ENCODE measurements at regions not wholly inside any gene's neighbourhood (a gene's known extent, or its start where the extent isn't known, plus 50 kb on each side); places are given as distances from the start of the nearest gene placed in this dataset.

DNA sequence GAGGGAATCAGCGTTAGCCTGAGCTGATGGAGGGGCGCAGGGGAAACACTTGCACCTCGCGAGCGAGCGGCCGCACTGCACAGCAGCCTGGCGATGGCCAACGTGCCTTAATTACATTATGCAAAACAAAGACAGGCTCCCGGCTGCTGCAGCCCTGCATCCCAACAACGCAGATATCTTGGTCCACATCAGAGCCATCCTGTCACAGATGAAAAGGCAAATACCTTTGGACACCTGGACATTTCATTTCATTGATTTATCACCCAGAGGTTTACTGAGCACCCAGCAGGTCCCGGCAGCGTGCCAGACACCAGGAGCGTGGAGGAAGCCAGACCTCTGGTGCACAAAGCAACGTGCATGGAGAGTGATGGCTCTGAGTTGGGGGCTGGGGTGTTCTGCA is 843.0 kb downstream of the TBC1D22A start:
- no peak overlapping the region for H3K4me3 ChIP-seq (ENCODE audit: low read depth, low read length)
- TF ChIP-seq, protein P1, sequence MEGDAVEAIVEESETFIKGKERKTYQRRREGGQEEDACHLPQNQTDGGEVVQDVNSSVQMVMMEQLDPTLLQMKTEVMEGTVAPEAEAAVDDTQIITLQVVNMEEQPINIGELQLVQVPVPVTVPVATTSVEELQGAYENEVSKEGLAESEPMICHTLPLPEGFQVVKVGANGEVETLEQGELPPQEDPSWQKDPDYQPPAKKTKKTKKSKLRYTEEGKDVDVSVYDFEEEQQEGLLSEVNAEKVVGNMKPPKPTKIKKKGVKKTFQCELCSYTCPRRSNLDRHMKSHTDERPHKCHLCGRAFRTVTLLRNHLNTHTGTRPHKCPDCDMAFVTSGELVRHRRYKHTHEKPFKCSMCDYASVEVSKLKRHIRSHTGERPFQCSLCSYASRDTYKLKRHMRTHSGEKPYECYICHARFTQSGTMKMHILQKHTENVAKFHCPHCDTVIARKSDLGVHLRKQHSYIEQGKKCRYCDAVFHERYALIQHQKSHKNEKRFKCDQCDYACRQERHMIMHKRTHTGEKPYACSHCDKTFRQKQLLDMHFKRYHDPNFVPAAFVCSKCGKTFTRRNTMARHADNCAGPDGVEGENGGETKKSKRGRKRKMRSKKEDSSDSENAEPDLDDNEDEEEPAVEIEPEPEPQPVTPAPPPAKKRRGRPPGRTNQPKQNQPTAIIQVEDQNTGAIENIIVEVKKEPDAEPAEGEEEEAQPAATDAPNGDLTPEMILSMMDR (conservative IDR thresholded peaks at IDR 0.05; ENCODE audit: low read depth, low read length), result no peak
- no peak for DNase-seq (ENCODE audit: low read depth)

DNA sequence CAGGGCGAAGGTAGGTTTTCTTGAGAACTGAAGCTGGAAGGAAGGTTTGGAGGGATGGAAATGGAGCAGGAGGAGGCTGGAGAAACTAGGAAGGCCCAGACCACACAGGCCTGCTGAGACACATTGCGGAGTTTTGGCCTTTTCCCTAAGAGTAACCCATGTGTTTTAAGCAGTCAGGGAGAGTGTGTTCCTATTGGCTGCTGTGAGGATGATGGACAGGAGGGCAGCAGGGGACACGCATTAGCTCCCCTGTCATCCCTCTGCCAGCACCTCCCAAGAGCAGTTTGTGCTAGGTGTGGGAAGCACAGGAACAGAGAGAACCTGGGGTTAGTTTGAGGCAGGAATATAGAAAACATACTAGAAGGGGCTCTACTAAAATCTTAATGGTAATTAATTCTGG is 842.1 kb downstream of the TBC1D22A start:
- DNase-seq (ENCODE audit: low read depth), result no peak
- H3K4me3 ChIP-seq (ENCODE audit: low read depth, low read length), result no peak overlapping the region
- TF ChIP-seq, protein P1 (conservative IDR thresholded peaks at IDR 0.05; ENCODE audit: low read depth, low read length), result no peak

DNA sequence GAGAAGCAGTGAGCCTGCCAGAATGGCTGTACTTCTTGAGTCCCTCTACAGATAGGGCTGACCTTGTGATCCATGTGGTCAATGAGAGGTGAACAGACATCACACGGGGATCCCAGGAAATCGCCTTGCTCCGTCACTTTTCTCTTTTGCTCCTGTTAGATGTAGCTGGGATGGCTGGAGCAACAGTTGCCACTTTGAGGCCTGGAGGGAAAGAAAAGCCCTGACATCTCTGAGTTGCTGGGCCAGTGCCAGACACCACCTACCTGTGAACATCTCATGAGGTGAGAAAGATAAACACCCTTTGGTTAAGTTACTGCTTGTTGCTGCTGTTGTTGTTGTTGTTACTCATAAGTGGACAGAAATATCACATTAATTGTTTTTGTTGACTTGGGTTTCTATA is 840.3 kb downstream of the TBC1D22A start:
- no peak for DNase-seq (ENCODE audit: low read depth)
- TF ChIP-seq, protein P1 (conservative IDR thresholded peaks at IDR 0.05; ENCODE audit: low read depth, low read length), result no peak
- H3K4me3 ChIP-seq (ENCODE audit: low read depth, low read length), result no peak overlapping the region

DNA sequence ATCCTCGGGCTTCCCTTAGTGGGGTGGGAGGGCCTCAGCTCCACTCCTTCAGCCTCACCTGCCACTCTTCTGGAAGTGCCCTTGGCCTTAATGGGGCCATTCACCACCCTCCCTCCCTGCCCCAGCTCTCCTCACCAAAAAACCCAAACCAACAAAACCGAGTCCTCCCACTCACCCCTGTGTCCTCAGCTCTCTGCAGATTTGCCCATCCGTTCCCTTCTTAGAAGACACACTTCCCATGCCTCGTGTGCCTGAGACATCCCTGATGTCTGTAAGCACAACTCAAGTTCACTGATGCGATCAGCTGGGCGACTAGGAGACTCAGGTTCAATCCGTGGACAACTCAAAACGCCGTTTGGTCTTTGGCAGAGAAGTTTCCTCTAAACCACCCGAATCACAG is 839.2 kb downstream of the TBC1D22A start:
- TF ChIP-seq, protein P1 (conservative IDR thresholded peaks at IDR 0.05; ENCODE audit: low read depth, low read length), result no peak
- no peak overlapping the region for H3K4me3 ChIP-seq (ENCODE audit: low read depth, low read length)
- DNase-seq (ENCODE audit: low read depth), result no peak

DNA sequence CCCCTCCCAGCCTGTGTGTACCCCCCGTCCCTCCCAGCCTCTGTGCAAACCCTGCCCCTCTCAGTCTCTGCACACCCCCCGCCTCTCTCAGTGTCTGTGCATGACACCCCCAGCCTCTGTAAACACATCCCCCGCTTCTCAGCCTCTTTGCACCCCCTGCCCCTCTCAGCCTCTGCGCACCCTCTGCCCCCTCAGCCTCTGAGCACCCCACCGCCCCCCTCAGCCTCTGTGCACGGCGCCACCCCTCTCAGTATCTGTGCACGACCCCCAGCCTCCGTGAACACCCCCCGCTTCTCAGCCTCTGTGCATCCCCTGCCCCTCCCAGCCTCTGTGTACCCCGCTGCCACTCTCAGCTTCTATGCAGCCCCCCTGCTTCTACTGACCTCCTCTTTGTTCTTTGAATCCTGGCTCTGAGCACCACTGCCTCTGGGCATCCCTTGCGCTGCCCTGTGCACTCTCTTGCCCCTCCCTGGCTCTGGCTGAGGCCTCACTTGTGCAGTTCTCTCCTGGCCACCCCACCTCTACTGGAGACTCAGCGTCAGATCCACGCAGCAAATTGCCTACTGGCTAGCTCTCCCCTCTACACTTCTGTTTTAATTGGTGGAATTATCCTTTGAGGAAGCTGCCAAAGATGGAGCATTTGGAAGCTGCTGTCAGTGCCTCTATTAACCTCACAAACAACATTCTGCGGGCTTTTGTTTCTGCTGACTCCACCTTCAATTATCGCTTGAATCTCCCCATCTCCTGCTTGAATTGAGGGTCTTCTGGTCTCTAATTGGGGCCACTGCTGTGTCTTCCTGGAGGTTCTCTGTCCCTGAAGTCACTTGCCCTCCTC is 838.6 kb downstream of the TBC1D22A start:
- H3K4me3 ChIP-seq (ENCODE audit: low read depth, low read length), result no peak overlapping the region
- DNase-seq (ENCODE audit: low read depth), result no peak
- TF ChIP-seq, protein P1 (conservative IDR thresholded peaks at IDR 0.05; ENCODE audit: low read depth, low read length), result no peak

DNA sequence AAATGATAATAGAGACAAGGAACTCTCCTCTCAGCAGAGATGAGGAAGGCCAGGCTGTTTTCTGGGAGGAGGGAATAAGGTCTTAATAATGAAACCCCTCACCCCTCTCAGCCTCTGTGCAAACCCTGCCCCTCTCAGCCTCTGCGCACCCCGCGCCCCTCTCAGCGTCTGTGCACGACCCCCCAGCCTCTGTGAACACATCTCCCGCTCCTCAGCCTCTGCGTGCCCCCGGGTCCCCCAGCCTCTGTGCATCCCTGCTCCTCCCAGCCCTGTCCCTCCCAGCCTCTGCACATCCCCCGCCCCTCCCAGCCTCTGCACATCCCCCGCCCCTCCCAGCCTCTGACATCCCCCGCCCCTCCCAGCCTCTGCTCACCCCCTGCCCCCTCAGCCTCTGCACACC is 837.8 kb downstream of the TBC1D22A start:
- no peak for DNase-seq (ENCODE audit: low read depth)
- H3K4me3 ChIP-seq (ENCODE audit: low read depth, low read length), result no peak overlapping the region
- TF ChIP-seq, protein P1 (conservative IDR thresholded peaks at IDR 0.05; ENCODE audit: low read depth, low read length), result no peak

DNA sequence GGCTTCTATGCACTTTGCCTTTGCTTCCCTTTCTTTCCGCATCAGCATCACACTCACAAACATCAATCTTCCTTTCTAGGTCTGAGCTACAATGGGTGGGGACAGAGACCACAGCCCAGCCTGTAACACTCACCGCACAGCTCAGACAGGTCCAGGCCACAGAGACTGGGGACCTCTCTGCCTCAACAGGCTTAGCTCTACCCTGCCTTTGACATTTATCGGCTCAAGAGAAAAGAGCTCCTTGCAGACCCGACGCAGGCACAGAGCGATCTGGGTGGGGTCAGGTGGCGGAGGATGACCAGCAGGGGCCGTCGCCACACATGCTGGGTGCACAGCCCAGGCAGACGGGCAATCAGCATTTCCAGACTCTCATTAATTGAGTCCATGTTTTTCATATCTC is 837.3 kb downstream of the TBC1D22A start:
- TF ChIP-seq, protein P1 (conservative IDR thresholded peaks at IDR 0.05; ENCODE audit: low read depth, low read length), result no peak
- no peak for DNase-seq (ENCODE audit: low read depth)
- H3K4me3 ChIP-seq (ENCODE audit: low read depth, low read length), result no peak overlapping the region
